ENCODE measurements at regions not wholly inside any gene's neighbourhood (a gene's known extent, or its start where the extent isn't known, plus 50 kb on each side); places are given as distances from the start of the nearest gene placed in this dataset.

DNA sequence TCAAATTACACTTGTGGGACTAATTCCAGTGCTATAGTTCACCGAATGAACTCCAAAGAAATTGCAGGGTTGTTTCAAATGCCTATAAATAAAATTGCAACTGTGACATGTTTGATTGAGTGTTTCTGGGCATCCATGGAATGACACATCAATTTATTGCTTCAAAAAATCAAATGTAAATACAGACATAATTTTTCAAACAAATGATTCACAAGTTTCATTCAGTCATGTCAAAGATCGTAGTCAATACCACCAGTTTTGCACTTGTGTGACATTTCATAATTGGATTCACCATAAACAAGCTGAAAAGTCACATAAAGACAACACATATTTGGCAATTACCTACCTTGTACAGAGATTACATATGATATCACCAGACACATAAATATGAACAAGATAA lies 350.8 kb downstream of the CDH2 start:
- no peak for DNase-seq (ENCODE audit: low spot score)

- DNase-seq (ENCODE audit: low spot score) = no peak
Observed at GRCh38 chr18:27825689-27826088, 351.2 kb downstream of the CDH2 start.

DNA sequence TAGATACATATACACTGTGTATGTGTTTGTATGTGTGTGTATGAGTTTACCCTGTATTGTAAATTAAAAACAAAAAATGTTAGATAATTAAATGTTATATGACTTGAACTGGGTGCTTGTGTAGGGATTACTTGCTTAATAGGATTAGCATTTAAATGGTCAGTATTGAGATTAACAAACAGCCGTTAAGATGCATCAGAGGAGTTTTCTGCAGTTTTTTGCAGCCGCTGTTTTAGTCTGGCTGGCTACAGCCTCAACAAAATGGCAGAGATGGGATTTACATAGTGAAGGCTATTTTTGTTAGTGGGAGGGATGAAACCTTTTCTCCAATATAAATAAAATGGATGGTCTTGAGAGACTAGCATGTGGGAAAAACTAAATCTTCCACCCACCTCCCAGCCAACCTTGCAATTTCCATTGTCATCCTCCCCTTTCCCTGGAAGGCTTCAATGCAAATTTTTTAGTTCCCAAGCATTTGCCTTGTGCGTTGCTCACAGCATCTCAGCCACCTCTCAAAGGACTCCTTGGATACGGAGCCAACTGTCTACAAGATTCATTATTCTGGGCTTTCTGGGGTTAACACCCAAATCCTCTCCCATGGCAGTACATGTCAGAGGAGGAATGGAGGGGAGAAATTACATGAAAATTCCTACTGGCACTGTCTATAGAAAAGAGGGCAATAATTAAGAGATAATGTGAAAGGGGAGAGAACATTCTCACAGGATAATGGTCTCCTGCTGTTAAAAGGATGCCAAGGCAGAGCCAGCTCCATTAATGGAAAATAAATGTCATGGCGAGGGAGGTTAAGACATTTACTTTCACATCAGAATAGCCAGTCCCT lies 351.9 kb downstream of the CDH2 start:
- DNase-seq (ENCODE audit: low spot score) = no peak

DNA sequence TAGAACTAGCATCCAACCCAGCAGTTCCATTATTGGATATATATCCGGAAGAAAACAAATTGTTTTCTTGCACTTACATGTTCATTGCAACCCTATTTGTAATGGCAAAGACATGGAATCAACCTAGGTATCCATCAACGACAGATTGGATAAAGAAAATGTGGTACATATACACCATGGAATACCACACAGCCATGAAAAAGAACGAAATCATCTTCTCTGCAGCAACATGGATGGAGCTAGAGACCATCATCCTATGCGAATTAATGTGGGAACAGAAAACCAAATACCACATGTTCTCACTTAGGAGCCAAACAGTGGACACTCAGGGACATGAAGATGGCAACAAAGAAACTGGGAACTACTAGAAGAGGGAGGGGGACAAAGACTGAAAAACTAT lies 352.7 kb downstream of the CDH2 start:
- DNase-seq (ENCODE audit: low spot score) = no peak

GRCh38 chr18:27823053-27823452 lies 353.9 kb downstream of the CDH2 start:
- DNase-seq (ENCODE audit: low spot score) = no peak

GRCh38 chr18:27808683-27809082 lies 368.2 kb downstream of the CDH2 start:
- DNase-seq (ENCODE audit: low spot score) = no peak

GRCh38 chr18:27803957-27804356 lies 373.0 kb downstream of the CDH2 start:
- no peak for DNase-seq (ENCODE audit: low spot score)

- DNase-seq (ENCODE audit: low spot score) = no peak
Observed at GRCh38 chr18:27797484-27797883, 379.4 kb downstream of the CDH2 start.

DNA sequence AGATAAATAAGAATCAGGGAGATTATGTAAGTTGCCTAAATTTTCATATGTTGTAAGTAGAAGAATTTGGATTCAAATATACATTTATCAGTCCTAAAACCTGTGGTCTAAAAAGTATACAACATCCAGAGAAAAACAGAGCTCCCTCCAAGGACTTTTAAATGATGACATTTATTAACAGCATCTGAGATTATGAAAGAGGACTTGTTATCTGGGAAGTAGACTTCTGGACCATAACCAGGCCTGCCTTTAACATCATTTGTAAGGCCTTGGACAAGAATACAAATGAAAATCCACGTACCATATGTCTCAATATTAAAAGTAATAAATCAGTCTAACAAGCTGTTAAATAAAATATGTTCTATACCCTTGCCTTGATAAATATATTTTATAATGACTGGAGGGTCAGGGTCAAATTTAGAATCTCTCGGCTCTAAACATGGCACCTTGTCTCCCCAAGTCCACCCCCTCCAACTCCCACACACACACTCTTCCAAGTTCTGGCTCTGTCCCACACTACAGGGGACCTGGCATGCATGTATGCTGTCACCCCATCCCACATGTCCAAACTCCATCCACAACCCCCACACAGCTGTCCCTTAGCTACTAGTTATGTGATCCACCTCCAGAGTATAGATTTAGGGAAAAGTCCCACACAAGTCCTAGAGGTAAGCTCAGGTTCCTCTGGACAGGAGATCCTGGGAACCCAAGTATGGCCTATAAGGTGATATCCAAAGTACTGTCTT lies 382.6 kb downstream of the CDH2 start:
- DNase-seq (ENCODE audit: low spot score) = no peak

- no peak for DNase-seq (ENCODE audit: low spot score)
Observed at GRCh38 chr18:27793013-27793785, 383.7 kb downstream of the CDH2 start.

GRCh38 chr18:27789406-27789805 lies 387.5 kb downstream of the CDH2 start:
- no peak for DNase-seq (ENCODE audit: low spot score)

DNA sequence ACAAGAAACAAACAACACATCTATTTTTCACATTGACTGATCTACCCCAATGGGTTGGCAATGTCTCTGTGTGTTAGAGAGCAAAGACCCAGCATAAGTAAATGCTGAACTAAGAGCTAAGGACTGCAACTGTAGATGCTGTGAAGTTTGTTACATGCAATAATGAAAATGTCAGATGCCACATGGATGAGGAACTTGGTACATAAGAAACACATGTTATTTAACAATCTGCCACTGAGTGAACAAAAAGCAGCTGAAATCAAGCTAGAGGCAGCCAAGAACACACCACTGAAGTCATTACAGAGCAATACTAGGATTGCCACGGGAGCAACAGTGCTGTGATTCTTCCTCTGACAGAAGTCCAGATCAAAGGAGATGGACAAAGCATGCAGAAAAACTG lies 389.4 kb downstream of the CDH2 start:
- DNase-seq (ENCODE audit: low spot score) = no peak

- DNase-seq (ENCODE audit: low spot score) = no peak
Observed at GRCh38 chr18:27785815-27786471, 391.0 kb downstream of the CDH2 start.

DNA sequence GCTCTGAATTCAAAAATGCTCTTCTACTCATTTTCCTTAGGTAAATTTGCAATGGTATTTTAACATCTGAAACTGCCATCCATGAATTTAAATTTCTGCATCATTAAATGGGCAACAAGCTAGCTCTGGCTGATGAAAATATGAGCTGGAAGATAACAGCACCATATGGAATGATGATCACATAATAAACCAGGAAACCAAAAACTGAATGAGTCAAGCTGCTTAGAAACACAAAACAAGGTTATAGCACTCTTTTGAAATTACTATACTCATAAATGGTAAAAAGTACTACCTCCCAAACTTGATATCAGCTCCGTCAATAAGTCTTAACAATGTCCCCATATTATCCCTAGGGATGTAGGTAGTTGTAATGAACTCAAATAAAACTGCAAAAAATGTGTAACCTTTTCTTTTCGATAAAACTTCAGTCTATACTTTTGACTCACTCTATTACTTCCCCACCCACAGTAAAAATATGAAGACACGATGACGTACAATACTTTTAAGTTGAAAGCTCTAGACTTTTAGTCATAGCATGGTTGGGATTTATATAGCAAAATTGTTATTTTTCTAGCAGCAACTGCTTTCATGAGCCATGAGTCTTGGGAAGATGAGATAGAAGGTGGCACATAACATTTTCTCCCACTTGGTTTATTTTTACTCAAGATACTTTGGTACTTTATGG lies 396.7 kb downstream of the CDH2 start:
- DNase-seq (ENCODE audit: low spot score) = no peak

DNA sequence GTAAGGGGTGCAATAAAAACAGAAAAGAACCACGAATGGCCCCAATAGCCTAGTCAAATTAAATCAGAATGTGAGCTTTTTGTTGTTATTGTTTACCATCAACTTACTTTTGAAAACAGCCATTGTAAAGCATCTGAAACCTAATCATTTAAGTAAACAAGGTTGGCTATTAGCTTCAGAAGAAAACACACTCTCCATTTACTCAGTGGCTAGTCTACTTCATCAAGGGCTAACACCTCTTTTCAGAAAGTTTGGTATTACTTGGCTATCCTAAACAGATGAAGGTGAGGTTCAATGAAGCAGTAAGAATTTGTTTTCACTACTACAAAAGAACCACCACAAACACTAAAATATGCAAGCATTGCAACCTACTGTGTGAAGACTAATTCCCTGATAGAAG lies 398.0 kb downstream of the CDH2 start:
- DNase-seq (ENCODE audit: low spot score) = no peak

DNA sequence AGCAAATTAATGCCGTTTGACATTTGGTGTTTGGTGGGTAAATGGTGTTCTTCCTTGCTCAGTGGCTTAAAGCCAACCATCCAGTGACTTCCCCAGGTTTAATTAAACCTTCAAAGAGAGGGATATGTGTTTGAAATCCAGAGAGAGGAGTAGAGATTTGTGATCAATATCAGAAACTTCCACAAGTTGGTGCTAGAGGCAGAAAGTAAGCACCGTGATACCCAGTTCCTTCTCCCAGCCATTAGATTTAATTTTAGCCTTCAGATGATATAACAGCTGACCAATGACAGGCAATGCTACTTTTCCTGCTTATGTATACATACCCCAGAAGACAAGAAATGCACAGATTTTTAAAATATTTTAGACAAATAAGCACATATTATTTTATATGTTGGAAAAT lies 398.5 kb downstream of the CDH2 start:
- DNase-seq (ENCODE audit: low spot score) = no peak

DNA sequence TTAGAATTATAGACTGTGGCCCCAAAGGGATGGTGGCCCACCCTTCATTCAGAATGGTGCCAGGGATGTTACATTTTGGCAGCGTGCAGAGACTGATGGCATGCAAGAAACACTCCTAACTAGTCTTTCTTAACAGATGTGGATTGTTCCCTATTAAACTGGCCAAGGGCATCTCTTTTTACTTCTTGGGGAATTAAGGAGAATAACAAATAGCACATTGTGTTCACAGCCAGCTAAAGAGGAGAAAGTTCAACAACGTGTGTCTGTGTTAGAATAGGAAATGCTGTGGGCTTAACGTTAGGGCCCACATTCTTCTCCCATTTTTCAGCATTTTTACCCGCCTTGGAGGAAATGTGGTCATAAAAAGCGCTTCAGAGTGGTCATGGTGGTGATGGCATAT lies 404.8 kb downstream of the CDH2 start:
- no peak for DNase-seq (ENCODE audit: low spot score)

- no peak for DNase-seq (ENCODE audit: low spot score)
Observed at GRCh38 chr18:27771571-27771970, 405.4 kb downstream of the CDH2 start.

DNA sequence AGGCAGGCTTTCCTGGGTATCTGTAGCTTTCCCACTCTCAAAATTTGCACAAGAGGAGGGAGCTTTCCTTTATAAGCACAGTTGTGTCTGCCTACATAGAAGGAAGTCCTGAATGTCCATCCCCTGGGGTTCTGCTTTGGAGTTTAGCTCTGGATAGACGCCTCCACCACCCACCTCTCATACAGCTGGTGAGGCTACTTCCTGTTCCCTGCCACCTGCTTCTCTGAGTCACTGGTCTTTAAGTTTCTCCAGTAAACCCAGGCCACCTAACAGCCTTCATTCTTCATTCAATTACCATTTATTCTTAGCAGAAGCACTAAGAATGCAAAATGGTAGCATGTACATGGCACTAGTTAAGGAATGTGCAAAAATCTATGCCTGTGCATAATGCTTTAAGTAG lies 407.8 kb downstream of the CDH2 start:
- DNase-seq (ENCODE audit: low spot score) = no peak

GRCh38 chr18:27763936-27764335 lies 413.0 kb downstream of the CDH2 start:
- DNase-seq (ENCODE audit: low spot score) = no peak

DNA sequence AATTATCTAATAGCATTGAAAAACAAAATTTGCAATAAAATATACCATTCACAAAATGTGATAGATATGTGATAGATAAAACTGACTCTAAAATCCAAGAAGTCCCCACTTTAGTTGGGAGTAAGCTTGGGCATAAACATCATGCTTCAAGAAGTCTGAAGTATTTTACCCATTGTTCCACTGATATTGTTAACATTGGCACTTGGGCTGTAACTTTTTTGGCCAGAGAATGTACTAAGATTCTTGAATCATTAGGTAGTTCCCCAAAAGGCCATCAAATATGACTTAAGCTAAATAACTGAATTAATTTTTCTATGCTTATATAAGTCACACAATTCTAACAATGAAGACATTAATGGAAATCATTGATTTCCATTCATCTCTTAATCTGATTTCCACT lies 413.6 kb downstream of the CDH2 start:
- no peak for DNase-seq (ENCODE audit: low spot score)

- no peak for DNase-seq (ENCODE audit: low spot score)
Observed at GRCh38 chr18:27762054-27762453, 414.9 kb downstream of the CDH2 start.

Data from CD4-positive, alpha-beta T cell treated with Interleukin-2 at 100 ng/mL for 4 hours (primary cell).